A549 (cell line): ENCODE measurements at regions not wholly inside any gene's neighbourhood (a gene's known extent, or its start where the extent isn't known, plus 50 kb on each side); places are given as distances from the start of the nearest gene placed in this dataset.

Experiments used
- ATAC-seq, 2 experiments: fragments of 200-7000 bp in 1 of 2; fragments of >200 bp in 1 of 2; cut with Nextera tagmentation in 1 of 2; cut with Tn5 transposase in 1 of 2; 3 replicates each; pipeline versions ENCODE4 v1.8.0 to v1.9.1; 2018 to 2020; ENCODE audit warnings: mild to moderate bottlenecking in 1 of 2, moderate library complexity in 1 of 2
- CTCF ChIA-PET: fragments of 300-600 bp; sonication (Branson Sonifier 250); formaldehyde crosslinking; extraction: SDS; loops from one replicate; lab custom pipeline; 2021; ENCODE audit warnings: antibody characterized with exemption, inconsistent platforms; lab: Yijun Ruan, JAX
- POLR2A ChIA-PET: fragments of 350-600 bp; formaldehyde crosslinking; extraction: SDS; loops from one replicate; lab custom pipeline; 2021; ENCODE audit warnings: antibody characterized with exemption, inconsistent platforms; lab: Yijun Ruan, JAX
- DNase-seq, 2 experiments: peaks; one replicate each; pipeline versions ENCODE4 v3.0.0 to v3.0.0-alpha.2; 2011 to 2016; ENCODE audit warnings: low read depth in 1 of 2, low spot score in 1 of 2
- FAIRE-seq: peaks from 2 replicates; lab custom pipeline; 2011; peaks lifted over from hg19 to GRCh38; lab: Jason Lieb, UNC
- H3K27ac ChIP-seq, 2 experiments: fragments of >200 bp; sonication (Bioruptor Twin); formaldehyde crosslinking; 3 replicates each; pipeline ENCODE4 v1.5.1; 2016 to 2017
- H3K4me1 ChIP-seq: fragments of >200 bp; sonication (Bioruptor Twin); formaldehyde crosslinking; 3 replicates; pipeline ENCODE4 v1.6.1; 2016
- H3K4me2 ChIP-seq: fragments of >200 bp; sonication (Bioruptor Twin); formaldehyde crosslinking; 3 replicates; pipeline ENCODE4 v1.6.1; 2016
- H3K4me3 ChIP-seq: fragments of >200 bp; sonication (Bioruptor Twin); formaldehyde crosslinking; 3 replicates; pipeline ENCODE4 v1.5.1; 2016
- H3K9me3 ChIP-seq: fragments of >200 bp; sonication (Bioruptor Twin); formaldehyde crosslinking; 3 replicates; pipeline ENCODE4 v1.6.1; 2016
- CEBPB ChIP-seq, 2 experiments: fragments of >200 bp in 1 of 2; sonication (Bioruptor Twin) in 1 of 2; formaldehyde crosslinking in 1 of 2; IDR thresholded peaks; 2 replicates each; pipeline ENCODE4 v1.6.1; 2012 to 2016
- EHF ChIP-seq: fragments of 250-450 bp; sonication (Bioruptor Pico); IDR thresholded peaks from 2 replicates; pipeline ENCODE4 v1.5.0; 2020; ENCODE audit warnings: mild to moderate bottlenecking
- EHMT2 ChIP-seq: fragments of 200-600 bp; sonication (generic); IDR thresholded peaks from 2 replicates; pipeline ENCODE4 v1.6.1; 2016; ENCODE audit warnings: antibody characterized with exemption, low read depth, mild to moderate bottlenecking, moderate library complexity
- FOSL2 ChIP-seq, 2 experiments: fragments of 450-650 bp in 1 of 2; fragments of >200 bp in 1 of 2; sonication (Bioruptor Twin) in 1 of 2; formaldehyde crosslinking; IDR thresholded peaks; 2 replicates each; pipeline versions ENCODE4 v1.5.0 to v1.6.1; 2016 to 2020; ENCODE audit warnings: mild to moderate bottlenecking in 1 of 2, moderate library complexity in 1 of 2
- GATA3 ChIP-seq: IDR thresholded peaks from 2 replicates; pipeline ENCODE4 v1.6.1; 2012; ENCODE audit warnings: borderline replicate concordance
- HOXA7 ChIP-seq: fragments of 250-450 bp; sonication (Bioruptor Pico); IDR thresholded peaks from 2 replicates; pipeline ENCODE4 v1.5.0; 2020; ENCODE audit warnings: mild to moderate bottlenecking, moderate library complexity
- JUN ChIP-seq, 2 experiments: fragments of >200 bp; sonication (Bioruptor Twin); formaldehyde crosslinking; IDR thresholded peaks; 2 replicates in 1 of 2; 3 replicates in 1 of 2; pipeline ENCODE4 v1.6.1; 2016 to 2017
- KDM1A ChIP-seq: fragments of 200-600 bp; sonication (generic); IDR thresholded peaks from 2 replicates; pipeline ENCODE4 v1.6.1; 2016; ENCODE audit warnings: low read depth, mild to moderate bottlenecking
- MAFK ChIP-seq: fragments of 450-650 bp; IDR thresholded peaks from 2 replicates; pipeline ENCODE4 v1.6.1; 2014; ENCODE audit not compliant: partially characterized antibody
- MAZ ChIP-seq: fragments of 150-350 bp; IDR thresholded peaks from 2 replicates; pipeline ENCODE4 v1.6.1; 2014; ENCODE audit warnings: antibody characterized with exemption, low read depth, low read length, borderline replicate concordance
- MYC ChIP-seq: IDR thresholded peaks from 2 replicates; pipeline ENCODE4 v1.6.1; 2012; ENCODE audit warnings: mild to moderate bottlenecking, inconsistent platforms, low read length, improper control_type of control experiment, borderline replicate concordance
- NR3C1 ChIP-seq: fragments of >200 bp; sonication (Bioruptor Twin); formaldehyde crosslinking; IDR thresholded peaks from 3 replicates; pipeline ENCODE4 v1.6.1; 2017
- PHF8 ChIP-seq: fragments of 200-600 bp; sonication (generic); IDR thresholded peaks from 2 replicates; pipeline ENCODE4 v1.6.1; 2016; ENCODE audit warnings: low read depth, mild to moderate bottlenecking, antibody characterized with exemption, moderate library complexity, borderline replicate concordance
- RAD21 ChIP-seq, 2 experiments: fragments of >200 bp in 1 of 2; sonication (Bioruptor Twin) in 1 of 2; formaldehyde crosslinking in 1 of 2; IDR thresholded peaks in 1 of 2; conservative IDR thresholded peaks in 1 of 2; 2 replicates in 1 of 2; 3 replicates in 1 of 2; pipeline ENCODE4 v1.6.1; 2012 to 2018; ENCODE audit warnings: inconsistent platforms in 1 of 2
- RFX5 ChIP-seq: fragments of 450-650 bp; IDR thresholded peaks from 2 replicates; pipeline ENCODE4 v1.7.1; 2014; ENCODE audit warnings: antibody characterized with exemption, mild to moderate bottlenecking, moderate library complexity
- SMC3 ChIP-seq: fragments of >200 bp; sonication (Bioruptor Twin); formaldehyde crosslinking; IDR thresholded peaks from 3 replicates; pipeline ENCODE4 v1.6.1; 2018; ENCODE audit warnings: inconsistent platforms
- TP53 ChIP-seq: fragments of 250-450 bp; sonication (Bioruptor Pico); IDR thresholded peaks from 2 replicates; pipeline ENCODE4 v1.5.0; 2021; ENCODE audit warnings: mild to moderate bottlenecking, moderate library complexity
- ZC3H11A ChIP-seq: fragments of 450-650 bp; IDR thresholded peaks from 2 replicates; pipeline ENCODE4 v1.6.1; 2014; ENCODE audit warnings: antibody characterized with exemption, mild to moderate bottlenecking
- ZNF302 ChIP-seq: fragments of 250-450 bp; sonication (Bioruptor Pico); IDR thresholded peaks from 2 replicates; pipeline ENCODE4 v1.9.0; 2021; ENCODE audit warnings: inconsistent platforms, mild to moderate bottlenecking, moderate library complexity
- WGBS: methylation state at CpG from one replicate; pipeline ENCODE4 v1.1.6; 2017; ENCODE audit errors: missing lambda C conversion rate; 5-methylcytosine and 5-hydroxymethylcytosine counted together
- TF ChIP-seq, protein P1 (sequence below): IDR thresholded peaks from 2 replicates; pipeline ENCODE4 v1.6.1; 2012
- TF ChIP-seq, protein P2 (sequence below): fragments of >200 bp; sonication (Bioruptor Twin); formaldehyde crosslinking; IDR thresholded peaks from 3 replicates; pipeline ENCODE4 v1.6.1; 2016
- TF ChIP-seq, protein P3 (sequence below): fragments of 250-450 bp; sonication (Bioruptor Pico); IDR thresholded peaks from 2 replicates; pipeline ENCODE4 v1.5.0; 2020; ENCODE audit warnings: low read depth, mild to moderate bottlenecking, moderate library complexity
- TF ChIP-seq, protein P4 (sequence below): fragments of 200-600 bp; sonication (generic); IDR thresholded peaks from 2 replicates; pipeline ENCODE4 v1.6.1; 2016; ENCODE audit warnings: antibody characterized with exemption, mild to moderate bottlenecking, moderate library complexity
- TF ChIP-seq, protein P5 (sequence below): IDR thresholded peaks from 2 replicates; pipeline ENCODE4 v1.6.1; 2012; ENCODE audit warnings: low read depth, borderline replicate concordance

DNA sequence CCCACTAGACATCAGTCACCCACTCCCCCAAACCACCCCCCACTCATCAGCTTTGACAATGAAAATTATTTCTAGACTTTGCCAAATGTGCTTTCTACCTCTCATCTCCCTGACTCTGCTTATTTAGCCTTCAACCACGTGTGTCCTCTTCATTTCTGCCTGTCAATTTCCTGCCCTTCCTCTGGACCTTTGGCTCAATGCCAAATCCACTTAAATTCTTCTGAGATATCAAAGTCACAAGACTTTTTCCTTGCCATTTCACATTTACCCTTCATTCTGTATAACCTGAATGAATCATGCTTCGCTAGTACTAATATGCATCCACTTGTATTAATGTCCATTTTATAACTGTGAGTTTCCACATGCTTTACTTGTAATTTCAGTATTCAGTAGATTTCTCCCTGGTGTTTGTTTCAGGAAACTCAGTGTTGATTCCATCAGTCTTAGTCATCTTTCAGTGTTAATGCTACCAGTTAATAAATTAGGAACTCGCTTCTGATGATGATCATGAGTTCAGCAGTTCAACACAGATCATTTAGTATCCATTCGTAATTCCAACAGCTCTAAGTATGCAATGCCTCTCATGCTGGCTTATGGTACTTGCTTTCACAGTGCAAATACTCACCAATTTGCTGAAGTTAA, 128.2 kb upstream of the OSTN start:
- TF ChIP-seq HOXA7 (no peak), NR3C1 (no peak), JUN (IDR thresholded peaks at IDR 0.05) (no peak), CEBPB (IDR thresholded peaks at IDR 0.05) (no peak), EHF (CRISPR knock-in tag) (no peak), KDM1A (no peak), MAZ (no peak), PHF8 (no peak), EHMT2 (no peak), GATA3 (no peak), RFX5 (no peak)
- TF ChIP-seq, protein P1, sequence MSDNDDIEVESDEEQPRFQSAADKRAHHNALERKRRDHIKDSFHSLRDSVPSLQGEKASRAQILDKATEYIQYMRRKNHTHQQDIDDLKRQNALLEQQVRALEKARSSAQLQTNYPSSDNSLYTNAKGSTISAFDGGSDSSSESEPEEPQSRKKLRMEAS = no peak
- TF ChIP-seq, protein P2, sequence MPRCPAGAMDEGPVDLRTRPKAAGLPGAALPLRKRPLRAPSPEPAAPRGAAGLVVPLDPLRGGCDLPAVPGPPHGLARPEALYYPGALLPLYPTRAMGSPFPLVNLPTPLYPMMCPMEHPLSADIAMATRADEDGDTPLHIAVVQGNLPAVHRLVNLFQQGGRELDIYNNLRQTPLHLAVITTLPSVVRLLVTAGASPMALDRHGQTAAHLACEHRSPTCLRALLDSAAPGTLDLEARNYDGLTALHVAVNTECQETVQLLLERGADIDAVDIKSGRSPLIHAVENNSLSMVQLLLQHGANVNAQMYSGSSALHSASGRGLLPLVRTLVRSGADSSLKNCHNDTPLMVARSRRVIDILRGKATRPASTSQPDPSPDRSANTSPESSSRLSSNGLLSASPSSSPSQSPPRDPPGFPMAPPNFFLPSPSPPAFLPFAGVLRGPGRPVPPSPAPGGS = no peak
- TF ChIP-seq, protein P3, sequence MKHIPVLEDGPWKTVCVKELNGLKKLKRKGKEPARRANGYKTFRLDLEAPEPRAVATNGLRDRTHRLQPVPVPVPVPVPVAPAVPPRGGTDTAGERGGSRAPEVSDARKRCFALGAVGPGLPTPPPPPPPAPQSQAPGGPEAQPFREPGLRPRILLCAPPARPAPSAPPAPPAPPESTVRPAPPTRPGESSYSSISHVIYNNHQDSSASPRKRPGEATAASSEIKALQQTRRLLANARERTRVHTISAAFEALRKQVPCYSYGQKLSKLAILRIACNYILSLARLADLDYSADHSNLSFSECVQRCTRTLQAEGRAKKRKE (CRISPR knock-in tag) = no peak
- Histone ChIP-seq H3K4me2 (no peak overlapping the region), H3K4me1 (peaks cover 13% of the 10 kb centered on the region), H3K9me3 (no peaks in the 10 kb centered on the region), H3K4me3 (no peak overlapping the region), H3K27ac (no peak overlapping the region)
- ChIA-PET CTCF (interaction anchor here (1.5 kb wide), 1 partner anchor 21 kb away, joined by 3 read pairs; no protein-coding TSS in a partner anchor), POLR2A (no interaction called here)
- DNase-seq (no peak), FAIRE-seq (no peak), ATAC-seq (no peak)
- WGBS = 56% methylated on average over 4 of the region's 4 CpGs

DNA sequence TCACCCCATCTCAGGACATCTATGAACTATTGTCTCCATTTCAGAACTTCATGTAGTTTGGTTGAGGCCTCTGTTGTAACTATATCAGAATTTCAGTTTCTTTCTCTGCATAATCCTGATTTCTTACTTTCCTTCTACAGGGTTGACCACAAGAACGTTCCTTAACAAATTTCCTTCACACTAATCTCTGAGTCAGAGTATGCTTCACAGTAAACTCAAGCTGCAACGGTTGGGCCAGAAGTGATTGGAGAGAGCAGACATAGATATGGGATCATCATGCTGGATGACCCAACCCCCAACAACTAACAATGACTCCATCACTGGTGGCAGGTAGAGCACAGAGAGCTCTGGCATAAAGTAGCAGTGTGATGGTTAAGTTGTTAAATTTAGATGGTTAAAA, 128.8 kb upstream of the OSTN start:
- DNase-seq (no peak), FAIRE-seq (no peak)
- WGBS = 0% methylated on average over 2 of the region's 2 CpGs

DNA sequence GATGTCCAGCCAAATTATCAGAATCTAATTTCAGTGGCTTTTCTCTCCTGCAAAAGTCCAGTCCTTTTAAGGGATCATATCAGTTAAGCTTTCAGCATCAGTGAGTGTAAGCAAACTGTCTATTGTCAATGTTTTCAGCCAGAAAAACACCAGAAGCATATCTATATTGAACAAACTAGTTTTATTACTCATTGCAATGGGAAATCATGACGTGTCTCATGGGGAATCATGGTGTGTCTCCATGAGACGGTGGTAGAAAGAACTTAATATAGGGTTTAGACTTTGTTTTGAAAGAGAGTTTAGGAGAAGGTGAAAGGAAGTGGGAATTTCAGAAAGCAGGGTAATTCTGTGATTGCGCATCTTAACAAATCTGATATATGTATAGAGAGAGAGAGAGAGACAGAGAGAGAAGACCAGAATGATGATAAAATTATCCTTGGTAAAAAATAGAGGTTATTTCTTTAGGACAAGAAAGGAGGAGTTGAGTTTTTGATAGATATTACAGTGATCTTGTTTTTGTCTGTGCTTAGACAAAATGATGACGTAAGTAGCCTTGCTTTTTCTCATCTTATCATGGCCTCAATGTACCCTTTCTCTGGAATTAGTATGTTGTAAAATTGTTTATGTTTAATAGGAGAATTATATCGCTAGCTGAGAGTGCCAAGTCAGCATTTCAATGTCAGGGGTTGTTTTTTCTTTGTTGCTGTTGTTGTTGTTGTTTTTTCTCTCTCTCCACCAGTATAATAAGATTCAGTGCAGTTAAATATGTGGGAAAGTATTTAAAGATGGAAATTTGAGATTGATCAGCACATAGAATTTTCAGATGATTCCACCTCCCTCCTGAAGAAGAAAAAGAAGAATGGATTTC, 129.9 kb upstream of the OSTN start:
- Histone ChIP-seq H3K9me3 (no peaks in the 10 kb centered on the region), H3K4me2 (no peak overlapping the region), H3K27ac (no peak overlapping the region), H3K4me3 (no peak overlapping the region), H3K4me1 (peaks cover 21% of the 10 kb centered on the region)
- 48% methylated on average over 5 of the region's 5 CpGs for WGBS
- FAIRE-seq (no peak), ATAC-seq (no peak), DNase-seq (no peak)
- peak; percentile 75 for TF ChIP-seq MAFK
- TF ChIP-seq, protein P4, sequence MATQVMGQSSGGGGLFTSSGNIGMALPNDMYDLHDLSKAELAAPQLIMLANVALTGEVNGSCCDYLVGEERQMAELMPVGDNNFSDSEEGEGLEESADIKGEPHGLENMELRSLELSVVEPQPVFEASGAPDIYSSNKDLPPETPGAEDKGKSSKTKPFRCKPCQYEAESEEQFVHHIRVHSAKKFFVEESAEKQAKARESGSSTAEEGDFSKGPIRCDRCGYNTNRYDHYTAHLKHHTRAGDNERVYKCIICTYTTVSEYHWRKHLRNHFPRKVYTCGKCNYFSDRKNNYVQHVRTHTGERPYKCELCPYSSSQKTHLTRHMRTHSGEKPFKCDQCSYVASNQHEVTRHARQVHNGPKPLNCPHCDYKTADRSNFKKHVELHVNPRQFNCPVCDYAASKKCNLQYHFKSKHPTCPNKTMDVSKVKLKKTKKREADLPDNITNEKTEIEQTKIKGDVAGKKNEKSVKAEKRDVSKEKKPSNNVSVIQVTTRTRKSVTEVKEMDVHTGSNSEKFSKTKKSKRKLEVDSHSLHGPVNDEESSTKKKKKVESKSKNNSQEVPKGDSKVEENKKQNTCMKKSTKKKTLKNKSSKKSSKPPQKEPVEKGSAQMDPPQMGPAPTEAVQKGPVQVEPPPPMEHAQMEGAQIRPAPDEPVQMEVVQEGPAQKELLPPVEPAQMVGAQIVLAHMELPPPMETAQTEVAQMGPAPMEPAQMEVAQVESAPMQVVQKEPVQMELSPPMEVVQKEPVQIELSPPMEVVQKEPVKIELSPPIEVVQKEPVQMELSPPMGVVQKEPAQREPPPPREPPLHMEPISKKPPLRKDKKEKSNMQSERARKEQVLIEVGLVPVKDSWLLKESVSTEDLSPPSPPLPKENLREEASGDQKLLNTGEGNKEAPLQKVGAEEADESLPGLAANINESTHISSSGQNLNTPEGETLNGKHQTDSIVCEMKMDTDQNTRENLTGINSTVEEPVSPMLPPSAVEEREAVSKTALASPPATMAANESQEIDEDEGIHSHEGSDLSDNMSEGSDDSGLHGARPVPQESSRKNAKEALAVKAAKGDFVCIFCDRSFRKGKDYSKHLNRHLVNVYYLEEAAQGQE = no peak
- CTCF ChIA-PET = interaction anchor here (1.0 to 1.5 kb wide), 3 partner anchors 18 to 33 kb away, joined by 3 to 4 read pairs (median 3); no protein-coding TSS in a partner anchor
- POLR2A ChIA-PET = no interaction called here

More for the DNA sequence above, 128.8 kb upstream of the OSTN start:
- ChIA-PET POLR2A (no interaction called here), CTCF (interaction anchor here (1.1 to 1.5 kb wide), 2 partner anchors 20 to 34 kb away, joined by 3 read pairs; no protein-coding TSS in a partner anchor)
- H3K4me3 ChIP-seq = no peak overlapping the region
- peak; percentile 36 to 47; a peak in 3 of 6 replicates for ATAC-seq
- H3K4me1 ChIP-seq = peaks cover 20% of the 10 kb centered on the region
- TF ChIP-seq MYC = no peak
- TF ChIP-seq FOSL2 (IDR thresholded peaks at IDR 0.05) = no peak
- TF ChIP-seq FOSL2 (CRISPR knock-in tag; IDR thresholded peaks at IDR 0.05) = no peak
- TF ChIP-seq, protein P5, sequence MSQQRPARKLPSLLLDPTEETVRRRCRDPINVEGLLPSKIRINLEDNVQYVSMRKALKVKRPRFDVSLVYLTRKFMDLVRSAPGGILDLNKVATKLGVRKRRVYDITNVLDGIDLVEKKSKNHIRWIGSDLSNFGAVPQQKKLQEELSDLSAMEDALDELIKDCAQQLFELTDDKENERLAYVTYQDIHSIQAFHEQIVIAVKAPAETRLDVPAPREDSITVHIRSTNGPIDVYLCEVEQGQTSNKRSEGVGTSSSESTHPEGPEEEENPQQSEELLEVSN = no peak
- TF ChIP-seq MAZ = no peak
- TF ChIP-seq ZNF302 = no peak
- no peak for TF ChIP-seq HOXA7
- TF ChIP-seq RAD21 (conservative IDR thresholded peaks at IDR 0.05 in 1 of 2, IDR thresholded peaks at IDR 0.05 in 1 of 2) = no peak
- no peak for TF ChIP-seq TP53
- TF ChIP-seq SMC3 = no peak
- TF ChIP-seq ZC3H11A = no peak
- no peak overlapping the region for H3K27ac ChIP-seq
- H3K9me3 ChIP-seq = no peaks in the 10 kb centered on the region
- no peak overlapping the region for H3K4me2 ChIP-seq
